NCI-H2029 (cell line): ENCODE measurements at regions not wholly inside any gene's neighbourhood (a gene's known extent, or its start where the extent isn't known, plus 50 kb on each side); places are given as distances from the start of the nearest gene placed in this dataset.

ENCODE experiments used
- DNase-seq: peaks from one replicate; lab custom pipeline; 2025; lab: John Stamatoyannopoulos, UW

GRCh38 chr5:74028406-74028805 lies 402.4 kb downstream of the ARHGEF28 start:
- DNase-seq = no peak

DNA sequence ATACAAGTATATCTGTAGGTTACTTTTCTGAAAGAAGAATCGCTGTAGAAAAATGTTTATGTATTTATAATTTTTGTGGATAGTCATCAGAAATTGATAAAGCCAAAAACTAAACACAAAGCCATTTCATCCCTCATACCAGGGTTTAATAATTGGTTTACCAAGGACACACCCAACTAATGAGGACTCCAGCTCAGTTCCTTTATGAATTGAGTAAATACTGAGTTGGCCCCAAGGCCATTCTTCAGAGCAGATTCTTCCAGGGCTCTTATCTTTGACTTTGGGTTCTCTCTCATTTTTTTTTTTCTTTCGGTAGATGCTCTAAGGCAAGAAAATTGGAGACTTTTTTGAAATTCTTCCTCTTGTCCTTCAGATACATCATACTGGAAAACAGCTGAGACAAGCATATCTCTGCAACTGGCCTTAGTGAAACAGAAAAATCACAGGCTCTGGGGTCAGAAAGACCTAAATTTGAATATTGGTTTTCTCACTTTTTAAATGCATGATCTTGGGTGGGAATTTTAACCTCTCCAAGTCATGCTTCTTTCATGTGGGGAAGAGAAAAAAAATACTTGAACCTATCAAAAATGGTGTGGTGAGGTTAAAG lies 401.8 kb downstream of the ARHGEF28 start:
- DNase-seq = no peak

DNA sequence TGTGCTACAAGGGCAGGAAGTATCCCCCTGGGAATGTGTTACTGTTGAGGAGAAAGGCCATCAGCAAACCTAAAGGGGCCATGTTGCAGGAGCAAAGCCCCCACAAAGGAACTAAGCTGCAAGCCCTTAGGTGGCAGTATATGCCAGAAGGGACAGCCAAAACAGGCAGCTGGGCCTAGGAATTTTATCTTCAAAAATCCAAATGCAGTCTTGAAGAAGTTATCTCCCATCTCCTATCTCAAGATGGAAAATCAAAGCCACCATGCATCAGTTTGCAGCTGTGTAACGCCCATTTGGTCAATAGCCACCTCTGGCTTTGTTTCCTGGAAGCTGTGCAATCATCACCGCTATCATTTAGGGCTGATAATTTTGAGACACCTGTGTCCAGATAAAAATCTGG lies 400.3 kb downstream of the ARHGEF28 start:
- DNase-seq = no peak

DNA sequence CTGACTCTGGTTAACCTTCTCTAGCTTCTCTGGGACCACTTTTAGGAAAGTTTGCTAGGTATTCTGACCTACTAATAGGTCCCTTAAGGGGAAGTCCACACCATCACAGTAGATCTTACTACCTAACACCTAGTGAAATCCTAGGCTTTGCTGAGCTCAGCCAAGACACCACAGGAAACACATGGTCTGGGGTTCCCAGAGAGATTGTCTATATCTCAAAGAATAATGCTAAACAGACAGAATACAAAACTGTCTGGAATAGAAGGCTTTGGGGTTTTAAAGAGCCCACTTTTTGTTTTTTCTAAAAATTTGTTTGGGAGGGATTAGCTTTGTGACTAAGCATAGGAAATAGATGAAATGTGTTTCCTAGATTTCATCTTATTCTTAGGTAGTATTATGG lies 395.1 kb downstream of the ARHGEF28 start:
- DNase-seq = peak; percentile 25

DNA sequence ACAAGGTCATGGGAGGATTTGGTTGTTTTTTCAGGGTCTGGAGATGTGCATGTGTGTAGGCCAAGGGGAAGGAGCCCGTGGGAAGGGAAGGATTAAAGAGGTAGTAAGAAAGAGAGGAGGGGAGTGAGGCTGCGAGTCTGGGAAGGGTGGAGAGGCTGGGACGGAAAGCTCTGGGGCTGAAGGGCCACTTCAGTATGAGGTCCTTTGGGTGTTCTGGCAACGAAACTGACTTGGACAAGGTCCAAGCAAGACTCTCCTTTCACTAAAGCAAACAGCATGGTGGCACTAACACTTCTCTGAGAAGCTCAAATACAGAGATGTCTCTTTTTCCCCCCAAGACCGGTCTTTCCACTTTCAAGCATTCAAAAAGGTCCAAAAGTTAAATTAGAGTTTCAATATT lies 394.5 kb downstream of the ARHGEF28 start:
- peak; percentile 92 for DNase-seq

DNA sequence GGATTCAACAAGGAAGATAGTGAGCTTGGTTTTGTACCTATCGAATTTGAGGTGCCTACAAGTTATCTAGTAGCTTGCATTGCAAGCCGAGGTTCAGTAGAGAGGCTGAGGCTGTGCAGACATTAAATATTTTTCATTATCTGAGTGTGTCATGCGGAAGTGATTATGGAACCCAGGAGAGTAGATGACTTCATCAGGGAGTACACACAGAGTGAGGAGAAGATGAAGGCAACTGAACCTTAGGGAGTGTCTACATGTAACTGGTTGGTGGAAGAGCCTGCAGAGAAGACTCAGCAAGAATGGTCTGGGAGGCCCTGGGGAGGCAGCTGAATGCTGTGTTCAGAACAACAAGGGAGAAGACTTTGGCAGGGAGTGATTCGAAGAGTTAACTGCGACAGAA lies 393.9 kb downstream of the ARHGEF28 start:
- DNase-seq = peak; percentile 40

DNA sequence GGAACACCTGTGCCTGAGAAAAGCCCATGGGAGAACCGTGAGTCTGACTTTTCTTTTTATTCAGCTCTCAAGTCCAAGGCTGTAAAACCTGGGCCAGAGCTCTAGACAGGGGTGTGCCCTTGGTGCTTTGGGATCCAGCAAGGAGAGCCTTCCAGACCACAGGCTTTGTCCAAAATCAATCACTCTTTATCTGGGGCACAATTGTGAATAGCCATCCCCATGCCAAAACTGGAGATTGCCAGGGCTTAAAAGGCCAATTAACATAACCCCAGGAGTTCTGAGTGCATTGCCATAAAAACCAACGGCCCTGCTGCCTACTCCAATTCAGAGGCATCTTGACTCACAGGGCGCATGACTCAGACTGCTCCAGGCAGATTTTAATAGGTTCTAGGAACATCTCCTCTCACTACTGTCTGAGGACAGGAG lies 391.8 kb downstream of the ARHGEF28 start:
- peak; percentile 79 for DNase-seq

DNA sequence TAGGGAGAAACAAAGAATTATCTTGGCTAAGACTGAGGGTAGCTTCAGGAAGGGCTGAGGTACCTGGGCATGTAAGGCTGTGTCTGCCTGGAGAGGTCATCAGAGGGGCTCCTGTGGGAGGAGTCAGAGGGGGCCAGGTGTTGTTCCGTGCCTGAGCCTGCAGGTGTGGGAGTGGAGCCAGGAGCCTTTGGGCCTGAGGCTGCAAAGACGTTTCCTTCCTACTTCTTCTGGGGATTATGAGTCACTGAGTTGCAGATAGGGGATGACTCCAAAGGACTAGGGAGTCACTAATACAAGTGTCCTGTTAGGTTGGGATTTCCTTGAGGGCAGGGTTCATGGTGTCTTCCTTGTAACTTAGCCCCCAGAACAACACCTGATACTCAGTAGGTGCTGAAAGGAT lies 391.1 kb downstream of the ARHGEF28 start:
- DNase-seq = peak; percentile 22

GRCh38 chr5:74016373-74016772 lies 390.4 kb downstream of the ARHGEF28 start:
- peak; percentile 16 for DNase-seq

DNA sequence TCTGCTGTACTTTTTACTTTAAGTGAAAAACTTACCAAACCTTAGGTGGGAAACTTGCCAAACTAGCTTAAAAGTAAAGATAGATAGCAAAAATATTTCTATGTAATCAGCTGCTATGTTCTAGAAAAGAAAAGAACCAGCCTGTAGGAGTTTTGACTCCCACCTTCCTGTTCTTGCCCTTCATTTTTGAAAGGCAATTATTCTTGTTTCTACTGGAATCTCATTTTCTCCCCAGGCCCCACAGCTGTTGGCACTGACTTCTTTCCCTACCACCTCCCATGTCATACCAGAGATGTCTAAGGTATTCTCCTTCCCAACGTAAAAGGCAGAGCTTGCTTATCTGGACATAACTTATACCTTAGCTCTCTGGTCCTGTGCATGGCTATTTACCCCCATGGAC lies 389.7 kb downstream of the ARHGEF28 start:
- DNase-seq = no peak

- DNase-seq = no peak
Measured at GRCh38 chr5:74013222-74013621, 387.2 kb downstream of the ARHGEF28 start.

DNA sequence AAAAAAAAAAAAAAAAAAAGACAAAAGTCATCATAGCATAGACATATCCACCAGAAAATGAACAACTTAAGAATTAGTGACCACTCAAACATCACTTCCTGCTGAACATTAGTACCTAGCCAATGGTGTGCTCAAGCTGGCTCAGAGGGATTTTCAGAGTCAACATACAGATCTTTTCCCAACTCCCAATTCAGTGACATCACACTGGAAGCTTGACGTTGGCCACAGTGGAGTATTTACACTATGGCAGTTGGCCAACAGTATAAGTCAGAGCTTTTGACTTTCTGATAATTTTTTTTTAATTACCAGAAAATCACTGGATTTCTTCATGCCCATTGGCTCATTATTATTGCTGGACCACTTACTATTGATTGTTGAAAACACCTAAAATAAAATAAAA lies 383.5 kb downstream of the ARHGEF28 start:
- DNase-seq = peak; percentile 40

- no peak for DNase-seq
Measured at GRCh38 chr5:74007193-74007592, 381.2 kb downstream of the ARHGEF28 start.

GRCh38 chr5:73999297-73999696 lies 373.3 kb downstream of the ARHGEF28 start:
- no peak for DNase-seq

GRCh38 chr5:73998489-73998888 lies 372.5 kb downstream of the ARHGEF28 start:
- DNase-seq = peak; percentile 36

DNA sequence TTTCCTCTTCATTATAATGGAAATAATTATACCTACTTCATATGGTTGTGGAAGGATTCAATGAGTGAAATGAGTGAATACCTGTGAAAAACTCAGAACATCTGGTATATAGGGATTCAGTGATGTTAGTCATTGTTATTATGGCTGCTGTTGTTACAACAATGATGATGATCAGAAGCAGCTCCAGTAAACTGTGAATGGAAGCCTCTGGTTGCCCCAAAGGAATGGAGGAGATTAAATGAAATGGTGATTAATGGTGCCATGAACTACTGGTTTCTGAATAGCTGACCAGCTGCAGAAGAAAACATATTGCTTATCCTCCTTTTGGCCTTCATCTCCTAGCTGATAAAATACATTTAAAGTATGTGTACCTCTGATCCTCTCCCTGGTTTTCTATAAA lies 372.0 kb downstream of the ARHGEF28 start:
- DNase-seq = no peak

GRCh38 chr5:73996151-73996755 lies 370.3 kb downstream of the ARHGEF28 start:
- no peak for DNase-seq

DNA sequence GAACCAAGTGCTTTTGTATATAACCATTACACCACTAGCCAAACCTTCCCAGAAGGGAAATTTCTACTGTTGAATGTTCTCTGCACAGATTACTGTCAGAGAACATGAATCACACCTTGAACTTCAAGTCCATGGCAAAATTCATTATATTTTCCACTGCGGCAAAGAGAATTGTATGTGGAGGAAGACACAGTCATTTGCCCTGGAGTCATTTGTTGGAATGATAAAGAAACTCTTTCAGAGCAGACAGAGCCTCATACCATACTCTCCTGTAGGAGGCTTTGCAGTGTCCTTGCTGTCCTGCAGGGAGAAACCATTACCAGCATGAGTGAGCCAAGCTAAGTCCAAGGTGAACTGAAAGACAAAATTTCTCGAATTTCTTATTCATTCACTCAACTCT lies 369.0 kb downstream of the ARHGEF28 start:
- DNase-seq = no peak
